ENCODE measurements at regions not wholly inside any gene's neighbourhood (a gene's known extent, or its start where the extent isn't known, plus 50 kb on each side); places are given as distances from the start of the nearest gene placed in this dataset.

DNA sequence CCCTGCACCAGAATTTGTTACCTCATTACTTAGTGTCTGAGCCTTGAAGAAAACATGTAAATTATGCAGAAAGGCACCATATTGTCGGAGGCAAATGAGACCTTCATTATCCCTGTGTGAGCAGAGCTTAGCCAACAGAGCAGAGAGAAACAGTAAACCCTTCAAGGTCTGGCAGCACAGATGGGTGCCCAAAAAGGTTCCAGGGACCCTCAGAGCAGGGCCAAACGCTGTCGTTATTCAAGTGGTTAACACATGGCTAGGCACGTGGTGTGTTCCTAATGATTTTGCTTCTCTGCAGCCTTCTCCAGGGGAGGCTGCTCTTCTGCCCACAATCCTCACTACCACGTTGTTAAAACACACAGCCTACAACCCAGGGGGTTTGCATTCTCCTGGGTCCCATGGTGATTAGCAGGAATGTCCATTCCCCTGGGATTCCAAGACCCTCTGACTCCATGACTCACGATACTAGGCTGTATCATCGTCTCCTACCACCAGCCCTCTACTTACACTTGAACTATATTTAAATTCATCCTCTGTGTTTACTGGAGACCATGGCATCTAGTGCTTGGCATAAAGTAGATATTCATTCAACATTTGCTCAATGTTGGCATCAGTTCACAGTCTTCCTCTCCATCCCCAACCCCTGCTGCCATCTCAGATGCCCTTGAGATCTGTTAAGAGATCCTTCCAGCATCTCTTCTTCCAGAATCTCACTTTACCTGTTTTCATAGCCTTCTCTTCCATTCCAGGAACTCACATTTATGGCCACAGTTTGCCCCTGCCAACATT, 174.5 kb upstream of the RAD23B start:
- TF ChIP-seq POLR2A (IDR thresholded peaks at IDR 0.05) = no peak
- TF ChIP-seq, protein P1, sequence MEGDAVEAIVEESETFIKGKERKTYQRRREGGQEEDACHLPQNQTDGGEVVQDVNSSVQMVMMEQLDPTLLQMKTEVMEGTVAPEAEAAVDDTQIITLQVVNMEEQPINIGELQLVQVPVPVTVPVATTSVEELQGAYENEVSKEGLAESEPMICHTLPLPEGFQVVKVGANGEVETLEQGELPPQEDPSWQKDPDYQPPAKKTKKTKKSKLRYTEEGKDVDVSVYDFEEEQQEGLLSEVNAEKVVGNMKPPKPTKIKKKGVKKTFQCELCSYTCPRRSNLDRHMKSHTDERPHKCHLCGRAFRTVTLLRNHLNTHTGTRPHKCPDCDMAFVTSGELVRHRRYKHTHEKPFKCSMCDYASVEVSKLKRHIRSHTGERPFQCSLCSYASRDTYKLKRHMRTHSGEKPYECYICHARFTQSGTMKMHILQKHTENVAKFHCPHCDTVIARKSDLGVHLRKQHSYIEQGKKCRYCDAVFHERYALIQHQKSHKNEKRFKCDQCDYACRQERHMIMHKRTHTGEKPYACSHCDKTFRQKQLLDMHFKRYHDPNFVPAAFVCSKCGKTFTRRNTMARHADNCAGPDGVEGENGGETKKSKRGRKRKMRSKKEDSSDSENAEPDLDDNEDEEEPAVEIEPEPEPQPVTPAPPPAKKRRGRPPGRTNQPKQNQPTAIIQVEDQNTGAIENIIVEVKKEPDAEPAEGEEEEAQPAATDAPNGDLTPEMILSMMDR (IDR thresholded peaks at IDR 0.05) = no peak
- 80 to 84% methylated on average over 7 of the region's 7 CpGs for WGBS, 2 donors
- intact Hi-C loops (cut with DNase I; ENCODE audit: low total_unique reads) = no loop called here
- no peak for DNase-seq (ENCODE audit: low spot score in 2 of 2)
- H3K4me3 ChIP-seq (ENCODE audit: low read depth, poor library complexity, severe bottlenecking) = no peak overlapping the region

DNA sequence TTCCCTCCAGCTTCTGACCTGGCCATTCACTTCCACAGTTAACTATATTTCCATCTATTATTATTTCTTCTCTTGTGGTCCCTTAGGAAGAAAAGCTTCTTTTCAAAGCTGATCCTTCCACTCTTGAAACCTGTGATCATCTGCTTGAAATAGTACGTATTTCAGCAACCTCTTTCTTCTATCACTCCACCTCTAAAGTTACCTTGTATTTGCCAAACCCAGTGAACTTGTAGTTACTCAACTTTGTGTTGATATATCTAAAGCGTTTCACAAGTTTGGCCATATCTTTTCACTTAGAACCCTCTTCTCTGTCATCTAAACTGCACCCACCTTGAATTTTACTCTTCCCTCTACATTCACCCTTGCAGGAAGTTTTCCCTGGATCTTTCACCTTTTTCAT, 173.8 kb upstream of the RAD23B start:
- TF ChIP-seq POLR2A (IDR thresholded peaks at IDR 0.05) = no peak
- TF ChIP-seq, protein P1 (IDR thresholded peaks at IDR 0.05) = no peak
- WGBS, 2 donors = 90 to 96% methylated on average over 2 of the region's 2 CpGs
- DNase-seq (ENCODE audit: low spot score in 2 of 2) = no peak
- H3K4me3 ChIP-seq (ENCODE audit: low read depth, poor library complexity, severe bottlenecking) = no peak overlapping the region
- intact Hi-C loops (cut with DNase I; ENCODE audit: low total_unique reads) = no loop called here

DNA sequence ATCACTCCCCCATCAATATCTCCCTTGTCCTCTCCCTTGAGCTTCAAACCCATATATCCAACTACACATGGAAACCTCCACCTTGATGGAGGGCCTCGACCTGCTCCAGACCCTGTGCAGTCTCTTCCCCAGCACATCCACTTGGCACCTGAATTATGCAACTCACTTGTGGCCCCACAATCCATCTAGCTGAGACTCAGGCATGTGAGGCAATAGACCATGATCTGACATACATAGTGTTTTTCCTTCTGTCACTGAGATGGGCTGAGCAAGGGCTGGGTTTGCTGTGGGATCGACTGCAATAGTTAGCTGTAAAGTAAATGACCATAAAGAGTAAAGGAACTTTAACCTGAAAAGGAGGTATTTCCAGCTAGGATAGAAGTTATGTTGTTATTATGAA, 172.9 kb upstream of the RAD23B start:
- WGBS, 2 donors = 84 to 93% methylated on average over 2 of the region's 2 CpGs
- TF ChIP-seq POLR2A (IDR thresholded peaks at IDR 0.05) = no peak
- TF ChIP-seq, protein P1 (IDR thresholded peaks at IDR 0.05) = no peak
- H3K4me3 ChIP-seq (ENCODE audit: low read depth, poor library complexity, severe bottlenecking) = no peak overlapping the region
- DNase-seq (ENCODE audit: low spot score in 2 of 2) = no peak
- intact Hi-C loops (cut with DNase I; ENCODE audit: low total_unique reads) = no loop called here

DNA sequence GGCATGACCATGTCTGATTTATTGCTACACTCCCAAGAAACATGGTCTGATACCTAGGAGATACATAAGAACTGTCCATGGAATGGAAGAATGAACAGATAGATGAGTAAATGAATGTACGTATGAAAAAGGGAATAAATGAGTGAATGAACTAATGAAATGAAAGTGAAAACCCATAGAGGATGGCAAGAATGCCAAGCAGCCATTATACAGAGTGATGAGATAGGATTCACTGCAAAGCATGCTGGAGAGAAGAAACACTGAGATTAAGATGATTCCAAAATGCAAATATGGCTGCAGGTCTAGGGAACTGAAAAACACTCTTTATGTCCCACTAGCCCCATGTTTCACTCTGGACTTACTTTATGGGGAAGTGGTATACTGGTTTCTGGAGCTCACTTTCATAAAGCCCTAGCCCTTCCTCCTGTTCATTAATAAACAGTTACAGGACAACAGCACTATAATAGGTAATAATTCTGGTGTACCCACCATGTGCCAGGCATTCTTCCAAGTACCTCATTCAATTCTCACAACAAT, 170.3 kb upstream of the RAD23B start:
- TF ChIP-seq, protein P1 (IDR thresholded peaks at IDR 0.05) = no peak
- TF ChIP-seq POLR2A (IDR thresholded peaks at IDR 0.05) = no peak
- 48 to 91% methylated on average over 1 of the region's 1 CpG for WGBS, 2 donors
- intact Hi-C loops (cut with DNase I; ENCODE audit: low total_unique reads) = no loop called here
- H3K4me3 ChIP-seq (ENCODE audit: low read depth, poor library complexity, severe bottlenecking) = no peak overlapping the region
- no peak for DNase-seq (ENCODE audit: low spot score in 2 of 2)

DNA sequence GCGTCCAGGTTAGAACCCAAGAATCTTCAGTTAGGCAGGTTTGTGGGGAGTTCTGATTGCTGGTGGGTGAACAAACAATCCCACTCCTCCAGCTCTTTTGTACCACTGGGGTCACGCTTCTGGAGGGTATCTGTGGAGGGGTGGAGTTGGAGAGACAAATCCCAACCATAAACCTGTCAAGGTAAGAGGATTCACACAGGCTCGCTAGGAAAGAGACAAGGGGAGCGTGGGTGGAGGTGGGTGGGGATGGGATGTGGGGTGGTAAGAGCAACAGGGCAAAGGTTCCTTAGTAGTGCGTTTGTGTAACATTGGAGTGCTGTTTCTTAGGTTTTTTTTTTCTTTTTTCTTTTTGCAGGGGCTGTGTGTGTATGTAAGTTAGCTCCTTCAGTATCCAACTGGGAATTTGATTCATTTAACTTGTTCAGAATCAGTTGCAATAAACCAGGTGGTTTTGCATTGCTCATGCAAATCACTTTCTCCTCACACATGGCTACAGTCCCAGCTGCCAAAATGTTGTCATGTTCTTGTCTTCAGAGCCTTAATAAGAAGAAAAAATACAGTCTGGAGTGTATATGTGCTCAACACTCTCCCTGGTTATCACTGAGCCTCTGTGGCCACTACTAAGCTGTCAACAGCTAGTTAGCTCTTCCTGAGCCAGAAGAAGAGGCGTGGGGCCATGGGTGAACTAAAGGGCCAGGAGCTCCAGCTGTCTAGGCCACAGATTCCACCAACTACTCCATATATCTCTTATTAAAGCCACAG, 164.0 kb upstream of the RAD23B start:
- WGBS, 2 donors = 82 to 92% methylated on average over 6 of the region's 6 CpGs

More for the DNA sequence above, 164.0 kb upstream of the RAD23B start:
- H3K4me3 ChIP-seq (ENCODE audit: low read depth, poor library complexity, severe bottlenecking) = no peak overlapping the region
- DNase-seq (ENCODE audit: low spot score in 2 of 2) = no peak
- intact Hi-C loops (cut with DNase I; ENCODE audit: low total_unique reads) = no loop called here
- TF ChIP-seq POLR2A (IDR thresholded peaks at IDR 0.05) = no peak
- TF ChIP-seq, protein P1 (IDR thresholded peaks at IDR 0.05) = no peak
